Stimulated activated CD4-positive, alpha-beta T cell treated with anti-CD3 and anti-CD28 coated beads, Interleukin-12 subunit alpha, Interleukin-12 subunit beta, amount 100 ng/mL, for 24 hours (primary cell): ENCODE measurements at regions not wholly inside any gene's neighbourhood (a gene's known extent, or its start where the extent isn't known, plus 50 kb on each side); places are given as distances from the start of the nearest gene placed in this dataset.
"Not testable (repeated sequence)": the region's sequence is repeated elsewhere in the genome, so short reads cannot be mapped to it uniquely, and the experiment has no call there.

ENCODE experiments used
- DNase-seq, 2 experiments: peaks; one replicate each; pipeline ENCODE4 v3.0.0-alpha.2; 2020; ENCODE audit warnings: low read depth in 2 of 2

DNA sequence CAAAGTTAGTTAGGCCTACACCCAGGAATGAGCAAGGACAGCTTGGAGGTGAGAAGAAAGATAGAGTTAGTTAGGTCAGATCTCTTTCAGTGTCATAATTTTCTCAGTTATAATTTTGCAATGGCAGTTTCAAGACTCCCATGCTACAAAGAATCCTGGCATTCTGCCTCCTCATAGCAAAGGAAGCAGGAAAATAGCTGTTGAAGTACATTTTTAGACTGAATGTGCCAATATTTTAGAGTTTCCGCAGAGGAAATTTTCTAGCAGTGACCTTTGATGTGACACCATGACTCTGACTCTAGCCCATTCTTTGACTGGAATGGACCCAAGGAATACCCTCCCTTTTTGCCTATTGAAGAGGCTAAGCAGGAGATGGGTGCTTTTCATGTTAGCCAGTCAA is 371.7 kb downstream of the PIK3C3 start:
- DNase-seq, result no peak

DNA sequence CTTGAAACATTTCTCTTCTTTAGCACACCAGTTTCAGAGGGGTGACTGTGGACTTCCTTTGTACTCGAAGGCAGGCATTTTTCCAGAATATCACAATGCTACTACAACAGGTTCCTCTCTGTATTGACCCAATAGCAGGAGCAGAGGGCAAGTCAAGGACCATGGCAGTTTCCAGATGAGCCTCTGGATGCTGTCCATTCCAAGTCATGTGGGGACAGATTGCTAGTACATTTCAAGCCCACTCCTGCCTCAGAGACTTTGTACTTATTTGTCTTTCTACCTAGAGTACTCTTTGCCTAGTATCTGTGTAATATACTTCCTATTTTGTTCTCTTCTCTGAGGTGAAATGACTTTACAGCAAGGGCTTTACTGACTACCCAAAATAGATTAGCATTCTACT is 373.9 kb downstream of the PIK3C3 start:
- DNase-seq, result no peak

DNA sequence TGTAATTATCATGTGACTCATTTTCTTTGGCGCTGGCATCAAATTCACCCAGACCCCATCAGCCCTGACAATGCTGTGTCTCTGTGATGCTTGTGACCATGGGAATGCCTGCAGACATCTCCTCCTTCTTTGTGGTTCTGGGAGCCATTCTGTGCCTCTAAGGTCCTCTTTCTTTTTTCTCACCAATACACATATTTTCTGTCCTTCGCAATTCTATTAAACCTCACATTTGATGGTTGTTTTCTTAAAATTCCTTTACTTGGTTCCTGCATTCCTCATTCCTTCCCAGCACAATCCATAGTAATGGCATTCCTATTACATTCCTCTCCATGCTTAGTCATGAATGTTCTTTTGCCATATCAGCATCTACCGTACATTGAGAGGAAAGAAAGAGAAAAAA is 375.3 kb downstream of the PIK3C3 start:
- no peak for DNase-seq

DNA sequence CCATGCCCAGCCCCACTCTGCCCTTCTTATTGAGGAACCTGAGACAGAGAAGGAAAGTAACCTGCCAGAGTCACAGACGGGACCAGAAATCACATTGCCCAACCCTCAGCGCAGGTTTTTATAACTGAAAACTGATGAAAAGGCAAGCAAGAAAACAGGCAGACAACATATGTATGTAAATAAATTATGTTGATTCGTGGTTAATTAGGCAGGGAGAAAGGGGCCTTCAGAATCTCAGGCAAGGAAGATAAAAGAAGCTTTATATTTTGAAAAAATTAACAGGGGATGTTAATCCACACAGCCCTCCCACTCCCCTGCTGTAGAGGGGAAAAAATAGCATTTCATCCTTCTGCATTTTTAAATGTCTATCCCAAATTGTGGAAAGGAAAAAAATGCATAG is 378.5 kb downstream of the PIK3C3 start:
- DNase-seq, result no peak

DNA sequence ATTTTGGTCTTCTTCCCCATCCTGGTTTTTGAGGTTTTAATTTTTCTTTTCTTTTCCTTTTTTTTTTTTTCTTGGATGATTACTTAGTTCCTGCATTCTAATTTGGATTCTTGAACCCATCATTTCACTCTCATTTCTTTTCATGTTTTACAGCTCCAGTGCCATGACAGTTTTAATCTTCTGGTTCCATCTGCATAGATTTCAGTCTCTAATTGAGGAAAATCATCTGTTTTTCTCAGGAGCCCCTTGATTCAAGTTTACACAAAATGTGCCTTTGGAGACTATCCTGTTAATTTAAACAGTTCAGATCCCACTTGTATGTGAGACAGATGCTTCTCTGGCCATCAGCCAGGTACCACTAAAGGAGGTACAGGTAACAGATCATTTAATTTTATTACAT is 379.9 kb downstream of the PIK3C3 start:
- DNase-seq, result no peak

DNA sequence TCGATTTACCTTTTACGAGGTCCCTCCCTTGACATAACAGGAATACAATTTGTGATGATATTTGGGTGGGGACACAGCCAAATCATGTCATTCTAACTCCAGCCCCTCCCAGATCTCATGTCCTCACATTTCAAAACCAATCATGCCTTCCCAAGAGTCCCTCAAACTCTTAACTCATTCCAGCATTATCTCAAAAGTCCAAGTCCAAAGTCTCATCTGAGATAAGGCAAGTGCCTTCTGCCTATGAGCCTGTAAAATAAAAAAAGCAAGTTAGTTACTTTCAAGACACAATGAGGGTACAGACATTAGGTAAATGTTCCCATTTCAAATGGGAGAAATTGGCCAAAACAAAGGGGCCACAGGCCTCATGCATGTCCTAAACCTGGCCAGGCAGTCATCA is 381.1 kb downstream of the PIK3C3 start:
- DNase-seq, result no peak

DNA sequence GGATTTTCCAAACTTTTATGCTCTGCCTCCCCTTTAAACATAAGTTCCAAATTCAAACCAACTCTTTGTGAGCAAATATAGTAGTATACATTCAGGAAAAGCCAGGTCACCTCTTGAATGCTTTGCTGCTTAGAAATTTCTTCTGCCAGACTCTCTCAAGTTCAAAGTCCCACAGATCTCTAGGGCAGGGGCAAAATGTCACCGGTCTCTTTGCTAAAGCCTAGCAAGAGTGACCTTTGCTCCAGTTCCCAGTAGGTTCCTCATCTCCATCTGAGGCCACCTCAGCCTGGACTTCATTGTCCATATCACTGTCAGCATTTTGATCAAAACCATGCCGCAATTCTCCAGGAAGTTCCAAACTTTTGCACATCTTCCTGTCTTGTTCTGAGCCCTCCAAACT is 382.3 kb downstream of the PIK3C3 start:
- not testable (repeated sequence) for DNase-seq

DNA sequence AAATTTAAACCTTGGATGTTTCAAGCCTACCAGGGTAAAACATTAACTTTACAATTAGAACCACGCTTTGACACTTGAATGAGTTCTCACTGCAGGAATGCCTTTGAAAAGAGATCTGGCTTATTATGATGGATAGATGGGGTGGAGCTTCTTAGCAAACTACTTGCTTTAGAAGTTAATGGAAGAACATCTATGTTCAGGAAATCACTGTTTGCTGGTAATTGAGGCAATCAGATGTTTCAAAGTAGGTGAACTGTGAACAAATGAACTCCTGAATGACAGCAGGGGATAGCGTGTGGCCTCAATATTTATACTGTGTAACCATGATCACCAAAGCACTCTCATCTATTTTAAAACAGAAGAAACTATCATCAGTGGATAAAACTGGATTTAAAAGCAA is 383.6 kb downstream of the PIK3C3 start:
- no peak for DNase-seq

DNA sequence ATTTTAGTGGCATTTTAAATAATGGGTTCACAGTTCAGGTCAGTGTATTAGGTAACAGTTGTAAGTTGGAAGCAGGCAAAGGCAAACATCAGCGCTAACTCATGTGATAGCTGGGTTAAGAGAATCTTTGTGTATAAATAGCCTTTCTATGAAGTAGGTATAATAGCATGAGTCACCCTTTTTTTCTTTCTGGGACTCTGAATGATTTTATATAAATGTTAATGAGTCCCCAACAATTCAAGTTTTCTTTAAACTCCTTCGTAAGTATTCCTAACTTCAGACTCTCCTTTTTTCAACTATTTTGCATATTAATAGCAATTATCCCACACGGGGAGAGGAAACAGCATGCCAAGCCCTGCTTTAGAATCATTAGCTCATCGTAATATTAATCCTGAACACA is 384.3 kb downstream of the PIK3C3 start:
- DNase-seq, result no peak

DNA sequence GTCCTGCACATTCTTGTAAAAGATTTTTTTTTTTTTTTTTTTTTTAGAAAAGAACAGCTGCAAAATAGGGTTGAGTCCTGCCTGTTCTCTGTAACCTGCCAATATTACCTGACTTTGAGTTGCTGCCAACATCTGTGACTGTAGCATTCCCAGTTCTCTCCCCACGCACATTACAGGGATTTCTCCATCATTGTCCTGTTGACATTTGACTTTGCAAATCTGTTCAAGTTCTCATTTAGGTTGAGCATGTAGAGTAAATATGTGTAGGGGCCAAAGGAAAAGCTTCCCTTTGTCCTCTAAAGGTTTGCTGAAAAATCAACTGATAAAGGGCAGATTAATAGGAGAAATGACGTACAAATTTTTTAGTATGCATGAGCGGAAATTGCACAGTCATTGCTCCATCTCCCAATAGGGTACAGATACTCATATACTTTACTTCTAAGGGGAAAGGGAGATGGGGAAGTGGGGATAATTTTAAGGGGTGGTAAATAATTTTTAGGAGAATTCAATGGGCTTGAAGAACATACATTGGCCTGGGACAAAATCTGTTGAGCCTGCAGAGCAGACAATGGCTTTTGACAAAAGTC is 385.5 kb downstream of the PIK3C3 start:
- no peak for DNase-seq

DNA sequence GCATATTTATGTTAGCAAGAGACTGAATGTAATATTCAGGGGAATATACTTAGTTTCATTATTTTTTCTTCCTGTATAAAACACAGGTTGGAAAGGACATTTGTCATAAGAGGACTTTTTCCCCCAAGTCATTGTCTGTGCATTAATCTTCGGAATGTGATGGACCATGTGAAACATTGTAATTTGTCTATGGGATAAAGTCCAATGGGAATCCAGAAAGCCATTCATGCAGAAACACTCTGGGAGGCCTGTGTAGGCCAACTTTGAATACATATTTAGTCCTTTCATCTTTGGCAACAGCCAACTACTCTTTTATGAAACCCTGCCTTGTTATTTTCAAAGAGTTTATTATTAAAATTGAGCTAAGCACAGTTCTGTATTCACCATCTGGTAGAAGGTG is 386.4 kb downstream of the PIK3C3 start:
- DNase-seq, result no peak

DNA sequence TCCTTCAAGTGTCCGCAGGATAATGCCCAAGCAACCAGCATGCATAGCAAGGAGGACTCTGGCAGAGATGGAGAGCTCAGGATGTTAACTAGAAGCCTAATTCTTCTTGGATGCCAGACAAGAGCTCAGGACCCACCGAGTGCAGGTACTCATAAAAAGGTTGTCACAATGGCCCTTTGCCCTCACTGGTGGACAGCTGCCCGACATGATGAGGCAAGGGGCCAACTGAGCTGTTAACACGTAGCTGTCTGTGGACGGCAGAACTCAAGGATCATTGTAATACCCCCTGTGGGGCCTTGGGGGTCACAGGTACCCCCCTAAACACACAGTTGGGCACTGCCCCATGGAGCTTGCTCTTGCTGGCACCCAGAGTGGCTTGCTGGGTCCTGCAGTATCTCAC is 393.7 kb downstream of the PIK3C3 start:
- DNase-seq, result no peak

DNA sequence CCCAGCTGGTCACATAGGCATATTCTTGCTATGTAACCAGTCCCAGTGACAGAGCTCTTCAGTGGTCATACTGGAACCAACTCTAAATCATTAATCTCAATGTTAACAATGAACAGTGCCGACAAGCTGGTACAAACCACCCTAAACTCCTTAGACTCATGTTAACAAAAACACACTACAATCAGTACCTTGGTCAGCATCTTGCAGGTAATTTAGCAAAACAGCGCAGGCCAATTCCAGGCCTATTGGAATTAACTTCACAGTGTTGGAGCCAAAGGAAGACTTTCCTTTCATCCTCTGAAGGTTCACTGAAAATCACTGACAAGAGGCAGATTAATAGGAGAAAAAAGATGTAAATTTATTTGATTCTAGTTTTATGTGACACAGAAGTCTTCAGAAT is 396.4 kb downstream of the PIK3C3 start:
- DNase-seq, result no peak

DNA sequence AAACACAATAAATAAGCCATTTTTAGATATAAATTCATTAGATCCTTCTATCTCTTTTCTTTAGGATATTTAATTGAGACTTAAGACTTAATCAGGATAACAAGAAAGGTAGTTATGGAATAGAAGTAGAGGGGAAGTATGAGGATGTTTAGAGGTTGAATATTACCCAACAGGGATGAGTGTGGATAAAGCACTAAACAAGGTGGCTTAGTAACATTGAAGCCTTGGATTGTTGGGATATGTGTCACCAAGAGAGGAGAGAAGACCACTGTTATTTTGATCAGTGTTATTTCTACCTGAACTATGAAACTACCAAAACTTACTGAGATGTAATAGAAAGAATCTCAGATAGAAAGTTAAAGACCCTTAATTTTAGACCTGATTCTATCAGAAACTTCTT is 405.7 kb downstream of the PIK3C3 start:
- DNase-seq, result no peak

DNA sequence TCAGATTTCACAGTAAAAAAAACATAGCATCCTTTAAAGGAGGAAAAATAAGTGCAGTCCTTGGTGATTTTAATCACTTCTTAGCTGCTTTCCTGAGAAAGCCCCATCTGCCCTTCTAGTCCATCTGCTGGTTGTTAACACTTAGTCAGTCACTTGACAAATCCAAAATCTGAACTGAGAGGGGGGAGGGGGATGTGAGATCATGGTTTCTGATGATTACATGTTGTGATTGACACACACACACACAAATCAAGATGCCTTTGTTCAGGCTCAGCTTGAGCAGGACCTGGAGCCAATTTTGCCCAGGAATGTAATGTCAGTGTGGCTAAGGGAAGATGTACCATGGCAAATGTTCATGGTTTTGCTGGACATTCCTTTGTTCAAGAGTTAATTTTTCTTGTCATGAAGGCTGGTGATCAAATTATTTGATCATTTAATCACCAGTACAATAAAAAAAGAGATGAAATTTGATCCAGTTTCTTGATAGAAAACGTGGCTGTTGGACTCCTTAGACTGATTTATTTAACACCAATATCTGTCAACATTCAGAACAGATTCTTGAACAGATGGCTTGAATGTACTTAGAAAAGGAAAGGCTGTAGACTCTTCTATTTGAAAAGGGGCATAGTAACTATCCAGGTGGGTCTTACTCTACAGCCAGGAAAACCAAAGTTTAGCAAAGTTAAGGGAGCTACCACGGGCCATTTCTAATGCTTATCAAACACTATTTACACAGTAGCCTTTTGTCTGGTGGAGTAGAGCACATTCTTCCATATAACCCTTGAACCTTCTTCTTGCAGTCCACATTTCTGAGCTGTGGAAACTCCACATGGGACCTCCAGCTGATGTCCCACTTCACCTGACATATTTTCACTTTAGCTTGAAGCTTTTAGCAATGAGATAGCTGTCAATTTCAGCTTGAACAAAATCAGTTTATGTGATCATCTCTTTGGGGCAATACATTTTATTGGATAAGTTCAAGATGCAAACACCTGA is 408.7 kb downstream of the PIK3C3 start:
- no peak for DNase-seq

DNA sequence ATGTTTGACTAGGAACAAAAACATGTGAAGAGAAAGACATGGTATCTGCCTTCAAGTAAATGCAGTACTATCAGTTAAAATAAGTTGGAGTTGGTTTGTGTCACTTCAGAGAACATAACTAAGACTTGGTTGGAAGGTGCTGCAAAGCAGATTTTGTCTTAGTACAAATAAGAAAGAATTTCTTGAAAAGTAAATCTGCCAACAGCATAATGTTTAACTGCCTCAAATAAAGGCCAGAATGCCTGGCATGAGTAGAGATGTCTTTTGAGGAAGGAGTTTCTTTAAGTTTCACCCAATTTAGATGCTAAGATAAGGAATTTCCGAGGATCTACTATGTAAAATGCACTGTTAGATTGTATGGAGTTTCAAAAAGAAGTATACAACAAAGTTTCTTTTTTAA is 409.7 kb downstream of the PIK3C3 start:
- DNase-seq, result no peak

DNA sequence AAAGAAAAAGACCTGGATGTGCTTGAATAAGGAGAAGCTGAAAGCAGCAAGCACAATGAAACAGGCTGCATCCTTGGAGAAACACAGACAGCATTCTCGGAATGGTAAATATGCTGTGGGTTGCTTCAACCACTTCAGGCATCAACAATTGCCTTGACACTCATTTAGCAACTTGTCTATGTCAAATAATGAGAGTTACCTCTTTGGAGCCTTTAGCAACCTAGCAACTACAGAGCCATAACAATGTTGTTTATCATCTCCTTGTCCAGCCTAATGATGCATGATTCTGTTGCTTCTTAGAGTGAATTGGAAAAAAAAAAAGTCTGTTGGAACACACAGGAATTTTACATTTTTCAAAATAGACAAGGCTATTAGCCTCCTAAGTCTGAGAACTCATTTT is 410.6 kb downstream of the PIK3C3 start:
- no peak for DNase-seq

DNA sequence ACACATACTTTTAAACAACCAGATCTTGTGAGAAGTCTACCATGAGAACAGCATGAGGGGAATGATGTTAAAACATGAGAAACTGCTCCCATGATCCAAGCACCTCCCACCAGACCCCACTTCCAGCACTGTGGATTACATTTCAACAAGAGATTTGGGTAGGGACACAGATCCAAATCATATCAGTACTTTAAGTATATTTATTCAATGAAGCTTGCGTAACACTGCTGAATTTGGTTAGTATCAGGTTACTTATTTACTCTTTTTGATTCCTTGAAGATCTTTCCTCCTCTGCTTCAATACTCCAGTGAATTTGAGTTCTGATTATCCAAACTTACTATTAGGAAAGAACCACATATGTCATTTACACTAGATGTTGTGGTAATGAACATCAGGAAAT is 418.6 kb downstream of the PIK3C3 start:
- DNase-seq, result no peak

DNA sequence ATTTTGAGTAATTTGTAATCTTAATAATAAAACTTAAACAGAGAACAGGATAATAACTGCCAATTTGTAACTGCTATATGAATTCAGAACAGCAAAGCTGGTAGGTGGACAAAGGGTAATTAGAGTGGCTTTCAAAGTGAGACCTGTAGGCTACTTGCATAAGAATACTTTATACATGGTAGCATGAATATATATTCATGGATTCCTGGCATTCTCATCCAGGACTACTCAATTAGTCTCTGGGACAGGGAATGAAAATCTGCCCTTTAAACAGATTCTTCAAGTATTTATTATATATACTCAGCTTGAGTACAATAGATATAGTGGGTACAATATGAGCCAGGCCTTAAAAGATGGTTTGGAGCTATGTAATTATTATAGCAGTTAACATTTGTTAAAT is 419.9 kb downstream of the PIK3C3 start:
- DNase-seq, result no peak

DNA sequence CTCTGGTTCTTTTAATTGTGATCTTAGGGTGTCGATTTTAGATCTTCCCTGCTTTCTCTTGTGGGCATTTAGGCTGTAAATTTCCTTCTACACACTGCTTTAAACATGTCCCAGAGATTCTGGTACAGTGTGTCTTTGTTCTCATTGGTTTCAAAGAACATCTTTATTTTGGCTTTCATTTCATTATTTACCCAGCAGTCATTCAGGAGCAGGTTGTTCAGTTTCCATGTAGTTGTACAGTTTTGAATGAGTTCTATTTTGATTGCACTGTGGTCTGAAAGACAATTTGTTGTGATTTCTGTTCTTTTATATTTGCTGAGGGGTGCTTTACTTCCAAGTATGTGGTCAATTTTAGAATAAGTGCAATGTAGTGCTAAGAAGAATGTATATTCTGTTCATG is 423.8 kb downstream of the PIK3C3 start:
- not testable (repeated sequence) for DNase-seq

DNA sequence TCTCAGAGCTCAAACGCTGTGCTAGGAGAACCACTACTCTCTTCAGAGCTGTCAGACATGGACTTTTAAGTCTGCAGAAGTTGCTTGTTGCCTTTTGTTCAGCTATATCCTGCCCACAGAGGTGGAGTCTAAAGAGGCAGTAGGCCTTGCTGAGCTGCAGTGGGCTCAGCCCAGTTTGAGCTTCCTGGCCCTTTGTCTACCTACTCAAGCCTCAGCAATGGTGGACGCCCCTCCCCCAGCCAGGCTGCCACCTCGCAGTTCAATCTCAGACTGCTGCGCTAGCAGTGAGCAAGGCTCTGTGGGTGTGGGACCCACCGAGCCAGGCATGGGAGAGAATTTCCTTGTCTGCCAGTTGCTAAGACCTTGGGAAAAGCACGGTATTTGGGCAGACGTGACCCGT is 426.2 kb downstream of the PIK3C3 start:
- DNase-seq, result not testable (repeated sequence)

DNA sequence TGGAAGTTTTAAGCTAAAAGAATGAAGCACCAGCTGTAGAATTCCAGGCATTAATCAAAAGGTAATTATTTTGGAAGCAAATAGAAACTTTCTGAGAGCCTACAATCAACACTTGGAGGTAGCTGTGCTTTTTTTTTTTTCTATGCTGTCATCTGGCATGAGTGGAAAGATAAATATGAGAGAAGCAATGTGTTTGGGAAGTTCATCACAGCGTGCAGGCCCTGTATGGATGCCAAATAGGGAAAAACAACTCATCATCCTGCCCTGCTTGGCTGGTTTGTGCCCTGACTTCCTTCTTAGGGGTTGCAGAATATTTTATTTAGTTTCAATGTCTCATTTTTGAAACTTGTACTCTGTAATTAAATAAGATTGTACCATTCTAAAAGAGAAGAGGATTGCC is 437.4 kb downstream of the PIK3C3 start:
- DNase-seq, result no peak

DNA sequence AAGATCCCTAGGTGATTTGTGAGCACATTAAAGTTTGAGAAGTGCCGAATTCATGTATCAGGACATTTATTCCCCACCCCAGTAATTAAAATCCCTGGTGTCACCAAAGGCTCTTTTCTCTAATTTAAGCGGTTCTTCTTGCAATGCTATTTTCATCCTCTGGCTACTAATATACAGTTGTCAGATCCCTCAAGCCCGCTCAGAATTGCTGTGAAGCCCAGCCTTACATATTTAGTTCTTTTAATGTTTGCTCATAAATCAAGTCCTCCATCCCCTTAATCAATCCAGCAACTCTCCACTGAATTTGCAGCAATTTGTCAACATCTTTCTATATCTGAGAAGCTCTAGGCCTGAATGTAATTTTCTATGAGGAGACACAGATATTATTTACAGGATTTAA is 437.9 kb downstream of the PIK3C3 start:
- DNase-seq, result no peak
